ENCODE measurements at regions not wholly inside any gene's neighbourhood (a gene's known extent, or its start where the extent isn't known, plus 50 kb on each side); places are given as distances from the start of the nearest gene placed in this dataset.

GRCh38 chr1:56311766-56312165, 267.6 kb downstream of the PLPP3 start:
- Histone ChIP-seq H3K36me3 (ENCODE audit: low read depth) (no peaks in the 10 kb centered on the region), H3K4me1 (ENCODE audit: insufficient read depth, poor library complexity, severe bottlenecking) (no peaks in the 10 kb centered on the region), H3K9me3 (ENCODE audit: severe bottlenecking) (no peaks in the 10 kb centered on the region), H3K4me3 (ENCODE audit: severe bottlenecking) (no peak overlapping the region), H3K27ac (ENCODE audit: poor library complexity, severe bottlenecking) (no peak overlapping the region), H3K27me3 (ENCODE audit: insufficient read depth, poor library complexity, severe bottlenecking) (no peaks in the 10 kb centered on the region)
- ATAC-seq (ENCODE audit: low read depth) (no peak), DNase-seq (ENCODE audit: low spot score) (no peak)
- no peak for TF ChIP-seq CTCF (IDR thresholded peaks at IDR 0.05; ENCODE audit: poor library complexity, severe bottlenecking)

- H3K27ac ChIP-seq (ENCODE audit: poor library complexity, severe bottlenecking) = no peak overlapping the region
- DNase-seq (ENCODE audit: low spot score) (no peak), ATAC-seq (ENCODE audit: low read depth) (no peak)
- no peaks in the 10 kb centered on the region for H3K27me3 ChIP-seq (ENCODE audit: insufficient read depth, poor library complexity, severe bottlenecking)
- H3K9me3 ChIP-seq (ENCODE audit: severe bottlenecking) = no peaks in the 10 kb centered on the region
- no peaks in the 10 kb centered on the region for H3K36me3 ChIP-seq (ENCODE audit: low read depth)
- no peak for TF ChIP-seq CTCF (IDR thresholded peaks at IDR 0.05; ENCODE audit: poor library complexity, severe bottlenecking)
- H3K4me3 ChIP-seq (ENCODE audit: severe bottlenecking) = no peak overlapping the region
- no peaks in the 10 kb centered on the region for H3K4me1 ChIP-seq (ENCODE audit: insufficient read depth, poor library complexity, severe bottlenecking)
These were observed 268.4 kb downstream of the PLPP3 start for GRCh38 chr1:56310945-56311344.

- H3K36me3 ChIP-seq (ENCODE audit: low read depth) = no peaks in the 10 kb centered on the region
- no peaks in the 10 kb centered on the region for H3K9me3 ChIP-seq (ENCODE audit: severe bottlenecking)
- ATAC-seq (ENCODE audit: low read depth) = no peak
- no peak overlapping the region for H3K4me3 ChIP-seq (ENCODE audit: severe bottlenecking)
- no peaks in the 10 kb centered on the region for H3K4me1 ChIP-seq (ENCODE audit: insufficient read depth, poor library complexity, severe bottlenecking)
- no peak for TF ChIP-seq CTCF (IDR thresholded peaks at IDR 0.05; ENCODE audit: poor library complexity, severe bottlenecking)
- no peaks in the 10 kb centered on the region for H3K27me3 ChIP-seq (ENCODE audit: insufficient read depth, poor library complexity, severe bottlenecking)
- DNase-seq (ENCODE audit: low spot score) = no peak
- no peak overlapping the region for H3K27ac ChIP-seq (ENCODE audit: poor library complexity, severe bottlenecking)
These were observed 270.3 kb downstream of the PLPP3 start for GRCh38 chr1:56309065-56309464.

- no peak overlapping the region for H3K27ac ChIP-seq (ENCODE audit: poor library complexity, severe bottlenecking)
- H3K4me3 ChIP-seq (ENCODE audit: severe bottlenecking) = no peak overlapping the region
- no peak for TF ChIP-seq CTCF (IDR thresholded peaks at IDR 0.05; ENCODE audit: poor library complexity, severe bottlenecking)
- H3K9me3 ChIP-seq (ENCODE audit: severe bottlenecking) = no peaks in the 10 kb centered on the region
- H3K36me3 ChIP-seq (ENCODE audit: low read depth) = no peaks in the 10 kb centered on the region
- ATAC-seq (ENCODE audit: low read depth) (no peak), DNase-seq (ENCODE audit: low spot score) (no peak)
- H3K4me1 ChIP-seq (ENCODE audit: insufficient read depth, poor library complexity, severe bottlenecking) = no peaks in the 10 kb centered on the region
- no peaks in the 10 kb centered on the region for H3K27me3 ChIP-seq (ENCODE audit: insufficient read depth, poor library complexity, severe bottlenecking)
These were observed 274.4 kb downstream of the PLPP3 start for GRCh38 chr1:56304975-56305374.

GRCh38 chr1:56303805-56304204, 275.6 kb downstream of the PLPP3 start:
- Histone ChIP-seq H3K27ac (ENCODE audit: poor library complexity, severe bottlenecking) (no peak overlapping the region), H3K9me3 (ENCODE audit: severe bottlenecking) (no peaks in the 10 kb centered on the region), H3K4me3 (ENCODE audit: severe bottlenecking) (no peak overlapping the region), H3K27me3 (ENCODE audit: insufficient read depth, poor library complexity, severe bottlenecking) (no peaks in the 10 kb centered on the region), H3K4me1 (ENCODE audit: insufficient read depth, poor library complexity, severe bottlenecking) (no peaks in the 10 kb centered on the region), H3K36me3 (ENCODE audit: low read depth) (no peaks in the 10 kb centered on the region)
- no peak for DNase-seq (ENCODE audit: low spot score)
- ATAC-seq (ENCODE audit: low read depth) = no peak
- TF ChIP-seq CTCF (IDR thresholded peaks at IDR 0.05; ENCODE audit: poor library complexity, severe bottlenecking) = no peak

All from RWPE2 (cell line).